Stomach smooth muscle (tissue), 2 donors: ENCODE measurements at regions not wholly inside any gene's neighbourhood (a gene's known extent, or its start where the extent isn't known, plus 50 kb on each side); places are given as distances from the start of the nearest gene placed in this dataset.
"Not testable (repeated sequence)": the region's sequence is repeated elsewhere in the genome, so short reads cannot be mapped to it uniquely, and the experiment has no call there.

ENCODE experiments used
- H3K27ac ChIP-seq: one replicate; pipeline ENCODE4 v1.7.0; 2013; ENCODE audit warnings: mild to moderate bottlenecking, low read length, inconsistent platforms
- H3K27me3 ChIP-seq, 2 donors: one replicate each; pipeline ENCODE4 v1.7.0; 2013; ENCODE audit warnings: low read length in 2 of 2; ENCODE audit not compliant: insufficient read depth in 2 of 2, control insufficient read depth in 1 of 2
- H3K36me3 ChIP-seq, 2 donors: one replicate each; pipeline ENCODE4 v1.7.0; 2013; ENCODE audit warnings: low read length in 2 of 2; ENCODE audit not compliant: control insufficient read depth in 2 of 2, insufficient read depth in 2 of 2
- H3K4me1 ChIP-seq: one replicate; pipeline ENCODE4 v1.7.0; 2013; ENCODE audit warnings: low read length; ENCODE audit not compliant: control insufficient read depth, insufficient read depth
- H3K4me3 ChIP-seq, 2 donors: one replicate each; pipeline ENCODE4 v1.7.0; 2013; ENCODE audit warnings: low read length in 2 of 2
- H3K9ac ChIP-seq, 2 donors: one replicate each; pipeline ENCODE4 v1.7.0; 2013; ENCODE audit warnings: low read length in 2 of 2, mild to moderate bottlenecking in 1 of 2
- H3K9me3 ChIP-seq, 2 donors: one replicate each; pipeline ENCODE4 v1.7.0; 2013; ENCODE audit warnings: low read length in 2 of 2; ENCODE audit not compliant: control insufficient read depth in 2 of 2
- donor health status: healthy.
- donor health status: Pancreatic carcinoma.

- H3K4me3 ChIP-seq, H3K9ac ChIP-seq, H3K4me1 ChIP-seq, H3K27ac ChIP-seq, H3K9me3 ChIP-seq, H3K36me3 ChIP-seq, H3K27me3 ChIP-seq: not testable (repeated sequence)
Measured at GRCh38 chr10:42236401-42236800, 402.0 kb downstream of the ZNF33B start.

DNA sequence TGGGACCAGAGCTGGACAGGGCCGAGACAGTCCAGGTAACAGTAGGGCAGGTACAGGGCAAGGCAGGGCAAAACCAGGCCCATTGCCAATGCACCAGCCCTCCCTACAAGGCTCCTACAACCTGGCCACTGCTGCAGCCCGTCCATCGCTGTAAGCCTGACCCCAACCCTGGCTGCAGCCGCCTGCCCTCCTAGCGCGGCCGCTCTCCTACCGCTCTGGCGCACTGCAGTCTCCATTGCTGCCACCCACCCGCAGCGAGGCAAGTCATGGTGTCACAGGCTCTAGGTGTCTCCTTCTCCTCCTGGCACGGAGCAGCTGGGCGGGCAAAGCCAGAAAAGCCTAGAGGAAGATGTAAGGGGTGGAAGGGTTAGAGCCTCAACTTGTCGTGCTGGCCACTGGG lies 402.6 kb downstream of the ZNF33B start:
- H3K4me1 ChIP-seq, H3K27me3 ChIP-seq: not testable (repeated sequence)

GRCh38 chr10:42235241-42235640 lies 403.1 kb downstream of the ZNF33B start:
- not testable (repeated sequence) for H3K9me3 ChIP-seq, H3K36me3 ChIP-seq, H3K4me3 ChIP-seq, H3K4me1 ChIP-seq, H3K9ac ChIP-seq, H3K27me3 ChIP-seq, H3K27ac ChIP-seq

More for the DNA sequence above, 402.6 kb downstream of the ZNF33B start:
- H3K36me3 ChIP-seq, H3K4me3 ChIP-seq, H3K9me3 ChIP-seq, H3K27ac ChIP-seq, H3K9ac ChIP-seq: not testable (repeated sequence)

GRCh38 chr10:42234506-42234905 lies 403.9 kb downstream of the ZNF33B start:
- not testable (repeated sequence) for H3K27ac ChIP-seq, H3K9ac ChIP-seq, H3K4me1 ChIP-seq, H3K36me3 ChIP-seq, H3K9me3 ChIP-seq, H3K27me3 ChIP-seq, H3K4me3 ChIP-seq

DNA sequence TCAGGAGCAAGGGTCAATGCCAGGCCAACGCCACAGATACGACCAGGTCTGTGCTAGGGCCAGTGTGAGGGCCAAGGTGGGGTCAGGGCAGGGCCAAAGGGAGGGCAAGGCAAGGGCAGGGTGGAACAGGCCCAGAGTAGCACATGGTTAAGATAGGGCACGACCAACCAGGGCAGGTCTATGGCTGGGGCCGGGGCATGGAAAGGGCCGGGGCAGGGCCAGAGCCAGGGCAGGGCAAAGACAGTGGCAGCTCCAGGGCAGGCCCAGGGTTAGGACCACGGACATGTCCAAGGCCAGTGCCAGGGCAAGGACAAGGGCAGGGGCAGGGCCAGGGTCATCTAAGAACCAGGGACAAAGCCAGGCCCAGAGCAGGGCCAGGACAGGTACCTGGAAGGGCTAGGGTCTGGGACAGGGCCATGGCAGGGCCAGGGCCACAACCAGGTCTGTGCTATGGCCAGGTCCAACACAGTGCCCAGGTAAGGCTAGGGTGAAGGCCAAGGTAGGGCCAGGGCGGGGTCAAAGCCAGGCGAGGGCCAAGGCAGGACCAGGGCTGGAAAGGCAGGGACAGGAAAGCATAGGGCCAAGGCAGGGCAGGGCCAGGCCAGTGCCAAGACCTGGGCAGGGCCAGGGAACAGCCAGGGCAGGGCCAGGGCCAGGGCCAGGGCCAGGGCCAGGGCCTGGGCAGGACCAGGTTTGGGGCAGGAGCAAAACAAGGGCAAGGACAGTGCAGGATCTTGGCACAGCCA lies 404.7 kb downstream of the ZNF33B start:
- H3K9me3 ChIP-seq, H3K27me3 ChIP-seq, H3K9ac ChIP-seq, H3K36me3 ChIP-seq, H3K27ac ChIP-seq, H3K4me1 ChIP-seq, H3K4me3 ChIP-seq: not testable (repeated sequence)

- not testable (repeated sequence) for H3K27ac ChIP-seq, H3K27me3 ChIP-seq, H3K4me3 ChIP-seq, H3K9ac ChIP-seq, H3K4me1 ChIP-seq, H3K9me3 ChIP-seq, H3K36me3 ChIP-seq
Measured at GRCh38 chr10:42232955-42233354, 405.4 kb downstream of the ZNF33B start.

DNA sequence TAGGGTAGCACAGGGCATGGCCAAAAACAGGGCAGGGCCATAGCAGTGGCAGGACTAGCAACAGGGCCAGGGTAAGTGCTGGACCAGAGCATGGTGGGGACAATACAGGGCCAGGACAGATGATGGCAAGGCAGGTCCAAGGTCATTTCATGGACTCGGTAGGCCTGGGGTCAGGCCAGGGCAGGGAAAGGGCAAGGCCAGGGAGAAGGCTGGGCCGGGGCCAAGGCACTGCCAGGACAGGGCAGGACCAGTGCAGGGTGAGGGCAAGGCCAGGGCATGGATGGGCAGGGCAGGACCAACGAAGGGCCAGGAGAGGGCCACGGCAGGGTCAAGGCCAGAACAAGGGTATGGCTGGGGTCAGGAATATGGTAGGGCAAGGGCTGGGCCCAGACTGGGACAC lies 407.6 kb downstream of the ZNF33B start:
- H3K9me3 ChIP-seq, H3K27ac ChIP-seq, H3K4me3 ChIP-seq, H3K36me3 ChIP-seq, H3K27me3 ChIP-seq, H3K4me1 ChIP-seq, H3K9ac ChIP-seq: not testable (repeated sequence)

DNA sequence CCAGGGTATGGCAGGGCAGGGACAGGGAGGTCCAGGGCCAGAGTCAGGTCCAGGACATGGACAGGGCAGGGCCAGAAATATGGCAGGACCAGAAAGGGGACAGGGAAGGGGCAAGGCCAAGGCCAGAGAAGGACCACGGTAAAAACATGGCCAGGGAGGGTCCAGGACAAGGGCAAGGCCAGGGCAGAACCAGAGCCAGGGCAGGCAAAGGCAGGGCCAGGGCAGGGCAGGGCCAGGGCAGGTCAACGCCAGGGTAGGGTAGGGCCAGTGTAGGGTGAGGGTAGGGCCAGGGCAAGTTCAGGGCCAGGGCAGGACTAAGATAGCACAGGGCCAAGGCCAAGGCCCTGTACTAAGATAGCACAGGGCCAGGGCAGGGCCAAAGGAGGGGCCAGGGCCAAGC lies 408.3 kb downstream of the ZNF33B start:
- H3K9ac ChIP-seq, H3K4me3 ChIP-seq: not testable (repeated sequence)

GRCh38 chr10:42227859-42228258 lies 410.5 kb downstream of the ZNF33B start:
- H3K27me3 ChIP-seq, H3K36me3 ChIP-seq, H3K27ac ChIP-seq, H3K9ac ChIP-seq, H3K4me3 ChIP-seq, H3K4me1 ChIP-seq, H3K9me3 ChIP-seq: not testable (repeated sequence)

More for the DNA sequence above, 408.3 kb downstream of the ZNF33B start:
- H3K27ac ChIP-seq, H3K36me3 ChIP-seq, H3K4me1 ChIP-seq, H3K9me3 ChIP-seq, H3K27me3 ChIP-seq: not testable (repeated sequence)

- H3K4me3 ChIP-seq, H3K27me3 ChIP-seq, H3K36me3 ChIP-seq, H3K9ac ChIP-seq, H3K27ac ChIP-seq, H3K9me3 ChIP-seq, H3K4me1 ChIP-seq: not testable (repeated sequence)
Measured at GRCh38 chr10:42193588-42193987, 444.8 kb downstream of the ZNF33B start.

DNA sequence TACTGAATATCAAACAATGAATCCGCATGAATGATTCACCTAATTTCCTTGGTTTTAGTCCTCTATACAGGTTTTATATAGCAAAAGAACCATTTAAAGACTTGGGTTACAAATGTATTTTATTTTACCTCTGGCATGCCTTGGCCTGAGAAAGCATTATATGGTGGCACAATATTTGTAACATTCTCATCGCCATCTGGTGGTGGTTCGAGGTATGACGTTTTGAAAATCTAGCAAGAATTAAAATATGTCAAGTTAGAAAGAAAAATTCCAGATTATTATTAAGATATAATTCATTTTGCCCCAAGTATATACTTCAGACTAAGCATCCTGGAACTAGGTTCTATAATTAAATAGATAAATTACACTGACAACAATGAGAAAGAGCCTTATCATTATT lies 445.9 kb downstream of the ZNF33B start:
- not testable (repeated sequence) for H3K27me3 ChIP-seq, H3K4me1 ChIP-seq, H3K9ac ChIP-seq, H3K27ac ChIP-seq, H3K9me3 ChIP-seq, H3K36me3 ChIP-seq, H3K4me3 ChIP-seq
